Activated naive CD8-positive, alpha-beta T cell (primary cell): ENCODE measurements at regions not wholly inside any gene's neighbourhood (a gene's known extent, or its start where the extent isn't known, plus 50 kb on each side); places are given as distances from the start of the nearest gene placed in this dataset.

Experiments used
- H3K27ac Mint-ChIP-seq: one replicate; pipeline ENCODE4 v1.8.0; 2021; ENCODE audit warnings: mixed read lengths
- H3K27me3 Mint-ChIP-seq: one replicate; pipeline ENCODE4 v1.8.0; 2021; ENCODE audit warnings: mixed read lengths
- H3K36me3 Mint-ChIP-seq: one replicate; pipeline ENCODE4 v1.8.0; 2021; ENCODE audit warnings: mixed read lengths
- H3K4me1 Mint-ChIP-seq: one replicate; pipeline ENCODE4 v1.8.0; 2021; ENCODE audit warnings: low read depth, mixed read lengths
- H3K4me3 Mint-ChIP-seq: one replicate; pipeline ENCODE4 v1.8.0; 2021; ENCODE audit warnings: mild to moderate bottlenecking, mixed read lengths
- H3K9me3 Mint-ChIP-seq: one replicate; pipeline ENCODE4 v1.8.0; 2021; ENCODE audit warnings: low read depth, mixed read lengths

DNA sequence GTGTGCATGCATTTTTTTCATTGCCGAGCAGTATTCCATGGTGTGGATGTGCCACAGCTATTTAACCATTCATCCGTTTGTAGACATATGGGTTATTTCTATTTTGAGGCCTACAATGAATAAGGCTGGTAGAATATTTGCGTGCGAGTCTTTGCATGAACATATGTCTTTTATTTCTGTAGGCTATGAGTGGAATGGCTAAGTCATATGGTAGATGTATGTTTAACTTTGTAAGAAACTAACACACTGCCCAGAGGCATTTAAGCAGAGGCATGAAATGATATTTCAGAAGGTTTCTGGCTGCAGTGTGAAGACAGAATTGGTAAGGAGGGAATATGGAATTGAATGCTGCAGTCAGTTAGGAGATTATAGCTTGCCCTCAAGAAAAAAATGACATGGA lies 457.4 kb upstream of the CDH4 start:
- H3K36me3 Mint-ChIP-seq = no peaks in the 10 kb centered on the region
- H3K27ac Mint-ChIP-seq = no peak overlapping the region
- no peaks in the 10 kb centered on the region for H3K4me1 Mint-ChIP-seq
- H3K9me3 Mint-ChIP-seq = no peaks in the 10 kb centered on the region
- no peak overlapping the region for H3K4me3 Mint-ChIP-seq
- peaks cover 5% of the 10 kb centered on the region for H3K27me3 Mint-ChIP-seq

DNA sequence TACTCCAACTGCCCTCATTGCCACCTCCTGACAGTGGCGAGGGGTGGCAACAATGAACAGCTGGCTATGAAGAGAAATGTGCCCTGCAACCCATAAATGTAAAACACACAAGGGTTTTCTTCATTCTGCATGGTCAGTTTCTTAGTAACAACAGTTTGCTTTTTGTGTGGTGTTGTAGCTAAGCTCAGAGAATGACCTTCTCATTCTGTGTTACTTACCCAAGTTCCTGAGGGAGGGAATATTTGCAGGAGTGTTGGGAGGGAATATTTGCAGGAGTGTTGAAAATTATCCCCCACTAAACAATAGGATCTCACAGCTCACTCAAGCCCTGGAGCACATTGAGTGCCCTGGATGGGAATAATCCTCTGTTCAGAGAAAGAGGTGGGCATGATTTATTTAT lies 456.4 kb upstream of the CDH4 start:
- no peak overlapping the region for H3K27ac Mint-ChIP-seq
- peaks cover 3% of the 10 kb centered on the region for H3K27me3 Mint-ChIP-seq
- no peak overlapping the region for H3K4me3 Mint-ChIP-seq
- no peaks in the 10 kb centered on the region for H3K36me3 Mint-ChIP-seq
- no peaks in the 10 kb centered on the region for H3K4me1 Mint-ChIP-seq
- peaks cover 9% of the 10 kb centered on the region for H3K9me3 Mint-ChIP-seq

DNA sequence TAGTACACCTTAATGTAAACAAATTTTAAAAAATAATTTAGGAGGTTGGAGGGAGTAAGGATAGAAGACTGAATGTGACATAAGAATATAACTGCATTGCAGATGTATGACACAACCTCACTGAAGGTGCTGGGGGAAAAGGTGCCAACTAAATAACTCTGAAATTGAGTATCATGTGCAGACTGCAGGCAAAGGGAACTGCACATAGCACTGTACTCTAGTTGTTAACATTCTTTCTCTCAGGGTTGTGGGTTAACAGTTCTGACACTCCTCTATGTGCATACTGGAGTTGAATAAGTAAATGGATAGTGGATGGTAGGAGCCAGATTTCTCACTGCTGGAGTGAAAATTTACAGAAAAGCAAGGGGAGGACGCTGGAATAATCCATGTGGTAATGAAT lies 451.9 kb upstream of the CDH4 start:
- H3K4me1 Mint-ChIP-seq = no peaks in the 10 kb centered on the region
- H3K27ac Mint-ChIP-seq = no peak overlapping the region
- no peaks in the 10 kb centered on the region for H3K36me3 Mint-ChIP-seq
- H3K4me3 Mint-ChIP-seq = no peak overlapping the region
- peaks cover 3% of the 10 kb centered on the region for H3K27me3 Mint-ChIP-seq
- peaks cover 9% of the 10 kb centered on the region for H3K9me3 Mint-ChIP-seq

DNA sequence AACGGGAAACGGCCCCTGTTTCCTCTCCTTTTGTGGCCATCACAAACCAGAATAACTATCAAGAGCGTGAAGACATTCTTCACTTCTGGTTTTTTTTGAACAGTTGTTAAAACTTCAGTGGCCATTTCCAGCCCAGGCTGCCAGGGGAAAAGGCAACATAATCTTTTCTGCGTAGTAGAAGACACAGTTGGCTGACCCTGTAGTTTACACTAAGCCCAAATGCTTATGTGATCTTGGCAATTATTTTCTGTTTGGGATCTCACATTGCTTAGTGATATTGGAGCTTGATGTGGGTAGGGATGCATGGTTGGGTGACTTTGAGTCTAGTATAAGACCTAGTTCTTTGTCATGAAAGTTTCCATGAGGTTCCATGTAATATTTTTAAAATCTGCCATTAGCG lies 449.4 kb upstream of the CDH4 start:
- H3K27ac Mint-ChIP-seq = no peak overlapping the region
- H3K27me3 Mint-ChIP-seq = no peaks in the 10 kb centered on the region
- no peaks in the 10 kb centered on the region for H3K36me3 Mint-ChIP-seq
- peaks cover 9% of the 10 kb centered on the region for H3K9me3 Mint-ChIP-seq
- H3K4me1 Mint-ChIP-seq = no peaks in the 10 kb centered on the region
- no peak overlapping the region for H3K4me3 Mint-ChIP-seq

DNA sequence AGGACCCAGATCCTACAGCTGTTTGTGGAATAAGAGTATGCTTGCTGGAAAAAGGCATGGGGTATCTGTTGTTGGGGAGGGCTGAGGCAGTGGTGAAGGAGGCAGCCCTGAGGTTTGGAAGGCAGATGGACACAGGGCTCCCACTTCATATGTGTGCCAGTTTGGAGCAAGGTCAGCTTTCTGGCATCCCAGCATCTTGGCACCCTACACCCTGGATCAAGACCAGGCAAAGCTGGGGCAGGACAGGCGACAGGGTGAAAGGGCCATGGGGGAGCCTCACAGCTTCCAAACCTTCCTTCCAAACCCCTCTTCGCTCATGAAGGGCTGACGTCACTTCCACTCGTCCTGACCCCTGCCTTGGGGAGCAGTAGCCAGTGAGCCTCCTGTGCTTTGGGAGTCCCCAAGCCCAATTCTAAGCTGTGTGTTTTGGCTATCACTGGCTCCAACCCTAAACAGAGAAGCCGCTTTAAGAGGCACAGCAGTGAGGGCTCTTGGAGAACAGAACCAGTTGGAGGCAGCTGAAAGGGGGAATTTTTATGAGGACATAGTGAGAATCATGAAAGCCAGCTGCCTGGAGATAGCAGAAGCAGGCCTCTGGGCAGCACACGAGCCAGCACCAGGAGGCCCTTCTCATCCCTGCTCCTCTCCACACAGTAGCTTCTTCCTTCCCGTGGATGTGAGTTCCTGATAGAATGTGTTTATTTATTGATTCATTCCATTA lies 448.6 kb upstream of the CDH4 start:
- Mint-ChIP-seq H3K27me3 (no peaks in the 10 kb centered on the region), H3K9me3 (peaks cover 9% of the 10 kb centered on the region), H3K27ac (no peak overlapping the region), H3K4me3 (no peak overlapping the region), H3K36me3 (no peaks in the 10 kb centered on the region), H3K4me1 (no peaks in the 10 kb centered on the region)

DNA sequence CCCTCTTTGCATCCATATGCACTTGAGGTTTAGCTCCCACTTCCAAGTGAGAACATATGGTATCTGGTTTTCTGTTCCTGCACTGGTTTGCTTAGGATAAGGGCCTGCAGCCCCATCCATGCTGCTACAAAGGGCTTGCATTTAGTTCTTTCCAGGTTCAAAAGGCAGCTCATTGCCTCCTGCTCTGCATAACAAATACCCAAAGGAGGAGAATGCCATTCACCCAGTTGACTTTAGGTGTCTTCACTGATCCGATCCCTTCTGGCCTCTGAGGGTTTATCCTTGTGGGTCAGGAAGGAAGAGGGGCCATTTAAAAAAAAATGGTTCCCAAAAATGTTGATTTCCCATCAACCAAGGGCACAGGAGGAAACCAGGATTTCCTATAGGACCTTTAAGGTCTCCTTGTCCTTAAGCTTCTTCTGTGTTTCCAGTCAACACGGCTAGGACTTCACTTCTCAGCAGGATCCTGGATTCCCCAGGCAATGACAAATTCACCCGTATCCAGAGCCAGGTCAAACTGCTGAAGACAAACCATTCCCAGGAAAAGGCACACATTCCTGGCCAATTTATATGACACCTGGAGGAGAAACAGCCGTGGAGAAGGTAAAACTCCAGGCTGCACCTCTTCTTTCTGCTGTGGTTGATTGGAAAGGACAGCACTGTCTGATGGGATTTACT lies 447.7 kb upstream of the CDH4 start:
- Mint-ChIP-seq H3K27me3 (no peaks in the 10 kb centered on the region), H3K4me1 (no peaks in the 10 kb centered on the region), H3K36me3 (no peaks in the 10 kb centered on the region), H3K9me3 (peaks cover 9% of the 10 kb centered on the region), H3K4me3 (no peak overlapping the region), H3K27ac (no peak overlapping the region)

DNA sequence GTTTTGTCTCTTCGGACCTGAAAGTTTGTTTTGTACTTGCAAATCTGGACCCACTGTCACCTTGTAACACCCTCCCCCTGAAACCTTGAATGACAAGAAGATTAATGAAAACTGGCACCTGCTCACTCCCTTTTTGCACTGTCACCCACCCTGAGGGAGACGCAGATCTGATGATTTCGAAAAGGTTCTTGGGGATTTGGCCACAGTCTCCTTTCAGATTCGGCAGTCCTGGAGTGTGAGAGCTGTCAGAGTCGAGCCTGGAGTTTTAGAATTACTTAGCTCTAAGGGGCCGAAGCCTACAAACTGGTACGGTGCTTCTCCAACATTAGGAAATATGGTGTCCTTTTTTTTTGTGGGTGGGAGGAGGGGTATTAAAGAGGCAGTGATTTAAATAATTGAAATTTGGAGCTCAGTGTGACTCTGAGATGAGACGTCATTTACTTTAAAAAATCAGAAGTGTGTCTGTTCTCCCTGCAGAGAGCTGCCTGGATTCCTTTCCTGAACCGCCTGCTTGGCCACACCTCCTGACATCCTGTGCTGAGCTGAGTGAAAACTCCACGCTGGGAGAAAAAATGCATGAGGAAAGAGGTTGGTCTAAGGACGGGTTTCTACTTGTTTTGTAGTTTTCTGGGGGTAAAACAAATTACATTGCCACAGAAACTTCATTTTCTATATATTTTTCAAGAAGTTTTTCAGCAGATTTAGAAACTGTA lies 447.0 kb upstream of the CDH4 start:
- Mint-ChIP-seq H3K27ac (no peak overlapping the region), H3K4me3 (no peak overlapping the region), H3K36me3 (no peaks in the 10 kb centered on the region), H3K27me3 (no peaks in the 10 kb centered on the region), H3K4me1 (no peaks in the 10 kb centered on the region), H3K9me3 (peaks cover 6% of the 10 kb centered on the region)

DNA sequence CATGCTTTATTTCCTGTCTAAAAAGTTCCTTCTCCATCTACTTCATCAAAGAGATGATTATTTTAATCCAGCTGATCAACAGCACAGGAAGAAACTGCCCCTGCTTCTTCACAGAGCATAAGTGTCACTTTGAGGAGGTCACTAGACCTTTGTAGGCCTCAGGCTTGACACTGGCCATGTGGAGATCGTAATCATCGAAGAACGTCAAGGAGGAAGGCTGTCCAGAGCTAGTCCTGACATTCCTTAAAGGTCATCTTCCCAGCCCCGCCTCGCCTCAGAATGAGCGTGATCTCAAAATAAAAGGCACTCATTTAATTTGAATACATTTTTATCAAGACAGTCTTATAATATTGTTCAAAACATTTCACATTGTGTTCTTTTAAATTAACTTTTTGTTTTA lies 445.7 kb upstream of the CDH4 start:
- Mint-ChIP-seq H3K4me3 (no peak overlapping the region), H3K9me3 (no peaks in the 10 kb centered on the region), H3K27ac (no peak overlapping the region), H3K4me1 (no peaks in the 10 kb centered on the region), H3K27me3 (no peaks in the 10 kb centered on the region), H3K36me3 (no peaks in the 10 kb centered on the region)

DNA sequence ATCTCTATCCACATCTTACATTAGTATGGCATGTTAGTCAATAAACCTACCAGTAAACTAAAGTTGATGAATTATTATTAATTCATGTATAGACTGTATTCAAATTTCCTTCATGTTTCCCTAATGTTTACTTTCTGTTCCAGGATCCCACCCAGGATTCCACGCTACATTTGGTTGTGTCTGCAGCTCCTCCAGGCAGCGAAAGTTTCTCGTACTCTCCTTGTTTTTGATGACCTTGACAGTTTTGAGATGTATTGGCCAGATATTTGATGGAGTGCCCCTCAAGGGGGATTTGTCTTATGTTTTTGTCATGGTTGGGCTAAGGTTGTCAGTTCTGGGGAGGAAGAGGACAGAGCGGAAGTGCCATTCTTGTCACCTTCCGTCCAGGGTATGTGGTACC lies 445.2 kb upstream of the CDH4 start:
- H3K27ac Mint-ChIP-seq = no peak overlapping the region
- H3K36me3 Mint-ChIP-seq = no peaks in the 10 kb centered on the region
- no peak overlapping the region for H3K4me3 Mint-ChIP-seq
- no peaks in the 10 kb centered on the region for H3K27me3 Mint-ChIP-seq
- H3K9me3 Mint-ChIP-seq = no peaks in the 10 kb centered on the region
- no peaks in the 10 kb centered on the region for H3K4me1 Mint-ChIP-seq

DNA sequence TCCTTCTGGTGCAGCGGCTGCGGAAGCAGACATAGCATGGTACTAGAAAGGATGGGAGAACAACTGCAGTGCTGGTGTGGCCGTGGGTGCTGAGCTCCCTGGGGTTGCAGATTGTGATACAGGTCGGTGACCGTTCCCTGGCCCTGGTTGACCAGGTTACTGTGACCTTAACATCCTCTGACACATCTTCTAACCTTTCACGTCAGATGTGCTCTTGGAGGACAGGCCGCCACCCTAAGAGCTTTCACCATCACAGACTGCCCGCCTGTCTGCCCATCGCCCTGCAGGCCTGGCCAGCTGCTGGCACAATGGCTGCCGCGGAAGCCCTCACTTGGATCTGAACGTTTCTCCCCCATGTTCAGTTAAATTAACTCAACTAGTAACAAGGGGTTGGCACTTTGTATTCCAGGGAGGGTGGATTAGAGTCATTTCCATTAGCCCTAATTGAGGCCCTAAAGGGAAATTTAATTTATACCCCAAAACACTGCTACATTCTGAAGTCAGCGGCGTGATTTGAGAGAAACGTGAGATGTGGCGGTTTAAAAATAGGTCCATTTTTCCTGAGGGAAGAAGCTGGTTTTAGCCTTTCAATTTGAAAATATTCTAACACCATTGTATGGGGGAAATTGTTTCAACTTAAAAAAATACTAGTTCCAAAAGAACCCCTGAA lies 443.9 kb upstream of the CDH4 start:
- no peaks in the 10 kb centered on the region for H3K36me3 Mint-ChIP-seq

DNA sequence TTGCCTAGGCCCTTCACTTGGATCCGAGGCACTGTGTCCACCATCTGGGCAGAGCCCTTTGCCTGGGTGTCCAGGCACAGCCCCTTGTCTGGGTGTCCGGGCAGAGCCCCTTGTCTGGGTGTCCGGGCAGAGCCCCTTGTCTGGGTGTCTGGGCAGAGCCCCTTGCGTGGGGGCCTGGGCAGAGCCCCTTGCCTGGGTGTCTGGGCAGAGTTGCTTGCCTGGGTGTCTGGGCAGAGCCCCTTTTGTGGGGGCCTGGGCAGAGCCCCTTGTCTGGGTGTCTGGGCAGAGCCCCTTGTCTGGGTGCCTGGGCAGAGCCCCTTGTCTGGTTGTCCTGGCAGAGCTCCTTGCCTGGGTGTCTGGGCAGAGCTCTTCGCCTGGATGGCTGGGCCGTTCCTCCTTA lies 443.4 kb upstream of the CDH4 start:
- Mint-ChIP-seq H3K4me1 (no peaks in the 10 kb centered on the region), H3K9me3 (peaks cover 5% of the 10 kb centered on the region), H3K27me3 (no peaks in the 10 kb centered on the region), H3K36me3 (no peaks in the 10 kb centered on the region), H3K27ac (no peak overlapping the region), H3K4me3 (no peak overlapping the region)

More for the DNA sequence above, 443.9 kb upstream of the CDH4 start:
- peaks cover 5% of the 10 kb centered on the region for H3K9me3 Mint-ChIP-seq
- no peaks in the 10 kb centered on the region for H3K4me1 Mint-ChIP-seq
- no peak overlapping the region for H3K4me3 Mint-ChIP-seq
- no peak overlapping the region for H3K27ac Mint-ChIP-seq
- H3K27me3 Mint-ChIP-seq = no peaks in the 10 kb centered on the region

DNA sequence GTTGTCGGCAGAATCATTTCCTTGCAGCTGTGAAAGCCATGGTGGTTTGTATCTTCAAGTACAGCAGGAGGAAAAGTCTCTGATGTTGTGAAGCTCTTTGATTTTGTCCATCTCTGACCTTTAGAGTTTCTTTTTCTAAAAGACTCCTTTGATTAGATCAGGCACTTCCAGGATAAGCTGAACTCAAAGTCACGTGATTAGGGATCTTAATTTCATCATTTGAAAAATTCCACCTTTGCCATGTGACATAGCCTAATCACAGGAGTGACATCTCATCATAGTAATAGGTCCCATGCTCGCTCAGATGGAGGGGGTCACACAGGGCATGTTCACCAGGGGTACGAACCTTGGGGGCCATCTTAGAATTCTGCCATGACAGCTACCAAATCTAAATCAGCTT lies 441.5 kb upstream of the CDH4 start:
- Mint-ChIP-seq H3K4me1 (no peaks in the 10 kb centered on the region), H3K27me3 (no peaks in the 10 kb centered on the region), H3K36me3 (no peaks in the 10 kb centered on the region), H3K4me3 (no peak overlapping the region), H3K27ac (no peak overlapping the region), H3K9me3 (peaks cover 5% of the 10 kb centered on the region)

DNA sequence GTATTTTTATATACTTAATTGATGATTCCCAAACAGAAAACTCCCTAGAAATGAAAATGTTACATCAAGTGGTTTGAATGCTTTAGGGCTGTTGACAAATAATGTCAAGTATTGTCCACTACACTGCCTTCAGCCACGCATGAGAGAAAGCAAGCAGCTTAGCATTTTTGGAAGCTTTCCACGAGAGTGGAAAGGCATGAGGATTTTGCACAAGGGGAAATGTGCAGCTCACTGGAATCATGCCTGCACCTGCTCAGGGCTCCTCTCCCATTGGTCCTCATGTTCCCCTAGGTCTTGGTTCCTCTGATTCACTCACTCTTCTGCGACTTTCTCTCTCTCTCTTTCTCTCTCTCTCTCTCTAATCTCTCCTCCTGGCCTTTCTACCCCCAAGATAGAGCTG lies 439.5 kb upstream of the CDH4 start:
- no peak overlapping the region for H3K27ac Mint-ChIP-seq

DNA sequence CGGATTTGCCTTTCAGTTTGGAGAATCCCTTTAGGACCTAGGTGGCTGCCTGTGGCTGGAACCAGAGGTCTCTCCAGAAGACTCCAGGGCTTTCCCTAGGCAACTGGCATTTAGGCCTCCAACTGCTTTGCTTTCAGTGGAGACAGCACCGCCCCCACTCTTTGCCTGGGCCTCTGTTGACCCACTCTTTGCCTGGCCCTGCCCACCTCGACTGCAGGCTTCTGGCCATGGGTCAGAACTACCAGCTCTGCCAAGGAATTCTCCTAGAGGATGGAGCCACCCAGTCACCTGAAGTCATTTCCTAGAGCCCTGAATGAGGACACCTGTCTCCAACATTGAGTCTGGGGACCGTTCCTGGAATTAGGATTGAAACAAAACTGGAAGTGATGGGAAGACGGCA lies 439.0 kb upstream of the CDH4 start:
- no peaks in the 10 kb centered on the region for H3K36me3 Mint-ChIP-seq
- H3K27ac Mint-ChIP-seq = no peak overlapping the region
- no peak overlapping the region for H3K4me3 Mint-ChIP-seq
- peaks cover 9% of the 10 kb centered on the region for H3K4me1 Mint-ChIP-seq
- peaks cover 8% of the 10 kb centered on the region for H3K9me3 Mint-ChIP-seq
- no peaks in the 10 kb centered on the region for H3K27me3 Mint-ChIP-seq

More for the DNA sequence above, 439.5 kb upstream of the CDH4 start:
- Mint-ChIP-seq H3K4me3 (no peak overlapping the region), H3K9me3 (peaks cover 8% of the 10 kb centered on the region), H3K27me3 (no peaks in the 10 kb centered on the region), H3K36me3 (no peaks in the 10 kb centered on the region), H3K4me1 (peaks cover 9% of the 10 kb centered on the region)

DNA sequence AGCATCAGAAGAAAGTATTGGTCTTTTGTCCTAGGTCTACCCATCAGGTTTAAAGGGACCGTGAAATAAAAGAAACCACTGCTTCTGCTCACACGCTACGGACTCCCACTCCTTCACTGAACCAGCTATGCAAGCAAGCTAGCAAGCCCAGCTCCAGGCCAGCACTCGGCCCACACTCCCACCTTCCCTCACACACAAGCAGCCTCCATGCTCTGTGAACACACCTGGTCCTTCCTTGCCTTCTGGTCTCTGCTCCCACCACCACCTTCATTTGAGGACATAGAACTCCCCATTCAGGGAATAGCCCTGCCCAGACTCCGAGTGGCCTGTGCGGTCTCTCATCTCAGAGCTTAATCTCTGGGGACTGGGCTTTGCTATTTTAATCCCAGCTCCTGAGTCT lies 436.4 kb upstream of the CDH4 start:
- H3K27me3 Mint-ChIP-seq = no peaks in the 10 kb centered on the region
- H3K36me3 Mint-ChIP-seq = no peaks in the 10 kb centered on the region
- no peak overlapping the region for H3K4me3 Mint-ChIP-seq
- H3K27ac Mint-ChIP-seq = no peak overlapping the region
- H3K4me1 Mint-ChIP-seq = peaks cover 19% of the 10 kb centered on the region
- peaks cover 8% of the 10 kb centered on the region for H3K9me3 Mint-ChIP-seq
